Gastroesophageal sphincter (tissue), 3 donors: ENCODE measurements at regions not wholly inside any gene's neighbourhood (a gene's known extent, or its start where the extent isn't known, plus 50 kb on each side); places are given as distances from the start of the nearest gene placed in this dataset.

Experiments
- CTCF ChIP-seq, 4 experiments: fragments of 200-600 bp in 2 of 4; fragments of 450-650 bp in 2 of 4; sonication (generic) in 1 of 4; IDR thresholded peaks; one replicate each; pipeline ENCODE4 v1.5.1; 2017 to 2019; ENCODE audit warnings: antibody characterized with exemption in 4 of 4, mild to moderate bottlenecking in 2 of 4, moderate library complexity in 2 of 4
- POLR2A ChIP-seq, 2 donors: fragments of 450-650 bp; IDR thresholded peaks; one replicate each; pipeline ENCODE4 v1.6.1; 2017; ENCODE audit warnings: antibody characterized with exemption in 2 of 2, mild to moderate bottlenecking in 2 of 2, moderate library complexity in 1 of 2
- POLR2AphosphoS5 ChIP-seq: sonication (generic); formaldehyde crosslinking; IDR thresholded peaks from one replicate; pipeline ENCODE4 v1.6.1; 2017; ENCODE audit warnings: antibody characterized with exemption

- TF ChIP-seq POLR2A (IDR thresholded peaks at IDR 0.05): no peak
- no peak for TF ChIP-seq CTCF (IDR thresholded peaks at IDR 0.05)
- TF ChIP-seq POLR2AphosphoS5: no peak
Measured at GRCh38 chr16:26856271-26856670, 210.5 kb upstream of the C16orf82 start.
